Bronchial epithelial cell (primary cell): ENCODE measurements at regions not wholly inside any gene's neighbourhood (a gene's known extent, or its start where the extent isn't known, plus 50 kb on each side); places are given as distances from the start of the nearest gene placed in this dataset.

Experiments used
- DNase-seq: peaks from one replicate; pipeline ENCODE4 v3.0.0-alpha.2; 2010; ENCODE audit warnings: low read depth
- FAIRE-seq: peaks from 2 replicates; lab custom pipeline; 2011; peaks lifted over from hg19 to GRCh38; lab: Jason Lieb, UNC
- H3K27me3 ChIP-seq: 2 replicates; pipeline ENCODE4 v1.5.1; 2011; ENCODE audit warnings: low read length; ENCODE audit not compliant: control insufficient read depth, insufficient read depth
- H3K36me3 ChIP-seq: 2 replicates; pipeline ENCODE4 v1.5.1; 2011; ENCODE audit warnings: low read length; ENCODE audit not compliant: control insufficient read depth, insufficient read depth
- H3K4me3 ChIP-seq: 2 replicates; pipeline ENCODE4 v1.5.1; 2011; ENCODE audit warnings: mild to moderate bottlenecking, low read depth, low read length, control low read depth
- CTCF ChIP-seq: IDR thresholded peaks from 2 replicates; pipeline ENCODE4 v1.5.1; 2011; ENCODE audit warnings: mild to moderate bottlenecking, moderate library complexity, low read length, control low read depth, inconsistent platforms; ENCODE audit not compliant: insufficient read depth, severe bottlenecking

GRCh38 chr20:39266989-39267388 is 304.8 kb downstream of the DHX35 start:
- Histone ChIP-seq H3K27me3 (no peaks in the 10 kb centered on the region), H3K4me3 (no peak overlapping the region), H3K36me3 (no peaks in the 10 kb centered on the region)
- FAIRE-seq (peak; percentile 91), DNase-seq (no peak)
- TF ChIP-seq CTCF, result no peak

GRCh38 chr20:39264506-39265172 is 302.5 kb downstream of the DHX35 start:
- FAIRE-seq (peak; percentile 86), DNase-seq (peak; percentile 80)
- peak; percentile 85 for TF ChIP-seq CTCF
- Histone ChIP-seq H3K36me3 (no peaks in the 10 kb centered on the region), H3K4me3 (no peak overlapping the region), H3K27me3 (no peaks in the 10 kb centered on the region)

- Histone ChIP-seq H3K36me3 (no peaks in the 10 kb centered on the region), H3K27me3 (no peaks in the 10 kb centered on the region), H3K4me3 (no peak overlapping the region)
- no peak for FAIRE-seq
- peak; percentile 41 for DNase-seq
- no peak for TF ChIP-seq CTCF
These were observed 300.9 kb downstream of the DHX35 start for GRCh38 chr20:39263076-39263475.

- FAIRE-seq (no peak), DNase-seq (no peak)
- no peaks in the 10 kb centered on the region for H3K36me3 ChIP-seq
- H3K4me3 ChIP-seq, result no peak overlapping the region
- H3K27me3 ChIP-seq, result no peaks in the 10 kb centered on the region
- no peak for TF ChIP-seq CTCF
These were observed 297.7 kb downstream of the DHX35 start for GRCh38 chr20:39259808-39260207.

GRCh38 chr20:39259010-39259803 is 297.1 kb downstream of the DHX35 start:
- FAIRE-seq, result no peak
- Histone ChIP-seq H3K4me3 (no peak overlapping the region), H3K36me3 (no peaks in the 10 kb centered on the region), H3K27me3 (no peaks in the 10 kb centered on the region)
- TF ChIP-seq CTCF, result no peak
- no peak for DNase-seq
